ENCODE measurements at regions not wholly inside any gene's neighbourhood (a gene's known extent, or its start where the extent isn't known, plus 50 kb on each side); places are given as distances from the start of the nearest gene placed in this dataset.

- no peak for TF ChIP-seq CTCF (IDR thresholded peaks at IDR 0.05)
- TF ChIP-seq POLR2A (IDR thresholded peaks at IDR 0.05): no peak
Measured at GRCh38 chr20:53849471-53850059, 220.8 kb downstream of the BCAS1 start.

All from body of pancreas (tissue), 4 donors.